Keratinocyte (primary cell): ENCODE measurements at regions not wholly inside any gene's neighbourhood (a gene's known extent, or its start where the extent isn't known, plus 50 kb on each side); places are given as distances from the start of the nearest gene placed in this dataset.

Experiments
- DNase-seq: peaks from one replicate; pipeline ENCODE4 v3.0.0-alpha.2; 2011; ENCODE audit warnings: low read depth, missing footprints, low spot score
- FAIRE-seq: peaks from 2 replicates; lab custom pipeline; 2011; peaks lifted over from hg19 to GRCh38; lab: Jason Lieb, UNC
- H2AFZ ChIP-seq: 2 replicates; pipeline ENCODE4 v1.6.0; 2012; ENCODE audit warnings: low read length, control low read depth, inconsistent platforms; ENCODE audit not compliant: control insufficient read depth
- H3K27ac ChIP-seq: 2 replicates; pipeline ENCODE4 v1.5.1; 2011; ENCODE audit warnings: low read length; ENCODE audit not compliant: control insufficient read depth, insufficient read depth
- H3K27me3 ChIP-seq: 3 replicates; pipeline ENCODE4 v1.6.0; 2011; ENCODE audit warnings: low read length; ENCODE audit not compliant: control insufficient read depth, insufficient read depth; ENCODE audit errors: extremely low read depth
- H3K36me3 ChIP-seq, 2 experiments: 2 replicates in 1 of 2; 3 replicates in 1 of 2; pipeline ENCODE4 v1.5.1; 2011; ENCODE audit warnings: low read length in 2 of 2, mild to moderate bottlenecking in 1 of 2; ENCODE audit not compliant: control insufficient read depth in 2 of 2, insufficient read depth in 2 of 2; ENCODE audit errors: extremely low read depth in 1 of 2
- H3K4me1 ChIP-seq: 3 replicates; pipeline ENCODE4 v1.5.1; 2011; ENCODE audit warnings: low read length; ENCODE audit not compliant: control insufficient read depth, insufficient read depth; ENCODE audit errors: extremely low read depth
- H3K4me2 ChIP-seq: 3 replicates; pipeline ENCODE4 v1.6.0; 2011; ENCODE audit warnings: low read depth, low read length; ENCODE audit not compliant: control insufficient read depth, insufficient read depth; ENCODE audit errors: extremely low read depth
- H3K4me3 ChIP-seq, 3 experiments: fragments of 200-600 bp in 1 of 3; sonication (generic) in 1 of 3; 2 replicates in 2 of 3; 3 replicates in 1 of 3; pipeline ENCODE4 v1.5.1; 2011 to 2016; ENCODE audit warnings: low read length in 3 of 3, mild to moderate bottlenecking in 3 of 3, control low read depth in 2 of 3, inconsistent platforms in 1 of 3, low read depth in 1 of 3, mixed read lengths in 1 of 3, mixed run types in 1 of 3, moderate library complexity in 1 of 3; ENCODE audit not compliant: control insufficient read depth in 2 of 3, insufficient read depth in 2 of 3; ENCODE audit errors: extremely low read depth in 1 of 3
- H3K79me2 ChIP-seq: 2 replicates; pipeline ENCODE4 v1.6.0; 2012; ENCODE audit warnings: low read length; ENCODE audit not compliant: control insufficient read depth, insufficient read depth
- H3K9ac ChIP-seq: 3 replicates; pipeline ENCODE4 v1.6.0; 2011; ENCODE audit warnings: low read length; ENCODE audit not compliant: control insufficient read depth, insufficient read depth; ENCODE audit errors: extremely low read depth
- H3K9me1 ChIP-seq: 3 replicates; pipeline ENCODE4 v1.6.0; 2011; ENCODE audit warnings: low read length; ENCODE audit not compliant: control insufficient read depth, insufficient read depth; ENCODE audit errors: extremely low read depth
- H3K9me3 ChIP-seq: 2 replicates; pipeline ENCODE4 v1.5.1; 2012; ENCODE audit warnings: low read depth, low read length; ENCODE audit not compliant: control insufficient read depth
- H4K20me1 ChIP-seq: 3 replicates; pipeline ENCODE4 v1.6.0; 2011; ENCODE audit warnings: low read length; ENCODE audit not compliant: control insufficient read depth, insufficient read depth; ENCODE audit errors: extremely low read depth
- EZH2 ChIP-seq: IDR thresholded peaks from one replicate; pipeline ENCODE4 v1.6.1; 2012; ENCODE audit warnings: inconsistent platforms, mild to moderate bottlenecking, low read length, moderate library complexity
- dilution Hi-C: fragments of 300-500 bp; cut with MboI; formaldehyde crosslinking; loops from one replicate; pipeline ENCODE4 v1.7.0; 2020; ENCODE audit warnings: low sequenced_read_pairs; ENCODE audit not compliant: extremely low pct_ligation_motif_present
- TF ChIP-seq, protein P1 (sequence below), 3 experiments: IDR thresholded peaks in 1 of 3; conservative IDR thresholded peaks in 1 of 3; optimal IDR thresholded peaks in 1 of 3; 2 replicates in 2 of 3; 3 replicates in 1 of 3; pipeline versions ENCODE3 to v1.5.1; 2011; ENCODE audit warnings: low read length in 3 of 3, mild to moderate bottlenecking in 3 of 3, moderate library complexity in 2 of 3, control low read depth in 1 of 3, inconsistent platforms in 1 of 3; ENCODE audit not compliant: insufficient read depth in 2 of 3; ENCODE audit errors: extremely low read depth in 1 of 3

DNA sequence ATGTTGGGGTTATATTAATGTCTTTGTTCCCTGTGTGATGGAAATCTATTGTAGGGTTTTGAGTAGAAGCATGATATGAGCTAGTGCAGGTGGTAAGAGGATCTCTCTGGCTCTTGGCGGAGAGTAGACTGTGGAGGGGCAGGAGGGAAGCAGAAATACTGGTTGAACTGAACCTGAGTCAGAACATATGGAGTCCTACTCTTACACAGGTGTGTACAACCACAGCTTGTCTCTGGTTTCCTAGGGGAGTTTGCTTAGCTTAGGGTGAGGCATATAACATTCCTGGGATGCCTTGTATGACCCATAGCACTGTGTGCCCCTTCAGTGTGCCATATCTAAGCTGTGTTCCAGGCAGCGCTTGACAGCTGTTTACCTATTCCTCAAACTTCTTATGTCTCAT lies 97.3 kb upstream of the GCFC2 start:
- H3K27me3 ChIP-seq = no peaks in the 10 kb centered on the region
- no peak for DNase-seq
- H3K9ac ChIP-seq = no peak overlapping the region
- no peak overlapping the region for H2AFZ ChIP-seq
- no peaks in the 10 kb centered on the region for H3K4me1 ChIP-seq
- H3K36me3 ChIP-seq = no peaks in the 10 kb centered on the region
- H3K79me2 ChIP-seq = no peaks in the 10 kb centered on the region
- dilution Hi-C loops = no loop called here
- FAIRE-seq = no peak
- no peak overlapping the region for H3K27ac ChIP-seq
- TF ChIP-seq, protein P1, sequence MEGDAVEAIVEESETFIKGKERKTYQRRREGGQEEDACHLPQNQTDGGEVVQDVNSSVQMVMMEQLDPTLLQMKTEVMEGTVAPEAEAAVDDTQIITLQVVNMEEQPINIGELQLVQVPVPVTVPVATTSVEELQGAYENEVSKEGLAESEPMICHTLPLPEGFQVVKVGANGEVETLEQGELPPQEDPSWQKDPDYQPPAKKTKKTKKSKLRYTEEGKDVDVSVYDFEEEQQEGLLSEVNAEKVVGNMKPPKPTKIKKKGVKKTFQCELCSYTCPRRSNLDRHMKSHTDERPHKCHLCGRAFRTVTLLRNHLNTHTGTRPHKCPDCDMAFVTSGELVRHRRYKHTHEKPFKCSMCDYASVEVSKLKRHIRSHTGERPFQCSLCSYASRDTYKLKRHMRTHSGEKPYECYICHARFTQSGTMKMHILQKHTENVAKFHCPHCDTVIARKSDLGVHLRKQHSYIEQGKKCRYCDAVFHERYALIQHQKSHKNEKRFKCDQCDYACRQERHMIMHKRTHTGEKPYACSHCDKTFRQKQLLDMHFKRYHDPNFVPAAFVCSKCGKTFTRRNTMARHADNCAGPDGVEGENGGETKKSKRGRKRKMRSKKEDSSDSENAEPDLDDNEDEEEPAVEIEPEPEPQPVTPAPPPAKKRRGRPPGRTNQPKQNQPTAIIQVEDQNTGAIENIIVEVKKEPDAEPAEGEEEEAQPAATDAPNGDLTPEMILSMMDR (optimal IDR thresholded peaks at IDR 0.05 in 1 of 3, IDR thresholded peaks at IDR 0.05 in 1 of 3, conservative IDR thresholded peaks at IDR 0.05 in 1 of 3; ENCODE audit: extremely low read depth in 1 of 3, insufficient read depth in 2 of 3, low read length in 3 of 3) = no peak
- no peak for TF ChIP-seq EZH2
- no peak overlapping the region for H3K4me3 ChIP-seq
- H4K20me1 ChIP-seq = no peaks in the 10 kb centered on the region
- H3K9me1 ChIP-seq = no peaks in the 10 kb centered on the region
- no peaks in the 10 kb centered on the region for H3K9me3 ChIP-seq
- no peak overlapping the region for H3K4me2 ChIP-seq

DNA sequence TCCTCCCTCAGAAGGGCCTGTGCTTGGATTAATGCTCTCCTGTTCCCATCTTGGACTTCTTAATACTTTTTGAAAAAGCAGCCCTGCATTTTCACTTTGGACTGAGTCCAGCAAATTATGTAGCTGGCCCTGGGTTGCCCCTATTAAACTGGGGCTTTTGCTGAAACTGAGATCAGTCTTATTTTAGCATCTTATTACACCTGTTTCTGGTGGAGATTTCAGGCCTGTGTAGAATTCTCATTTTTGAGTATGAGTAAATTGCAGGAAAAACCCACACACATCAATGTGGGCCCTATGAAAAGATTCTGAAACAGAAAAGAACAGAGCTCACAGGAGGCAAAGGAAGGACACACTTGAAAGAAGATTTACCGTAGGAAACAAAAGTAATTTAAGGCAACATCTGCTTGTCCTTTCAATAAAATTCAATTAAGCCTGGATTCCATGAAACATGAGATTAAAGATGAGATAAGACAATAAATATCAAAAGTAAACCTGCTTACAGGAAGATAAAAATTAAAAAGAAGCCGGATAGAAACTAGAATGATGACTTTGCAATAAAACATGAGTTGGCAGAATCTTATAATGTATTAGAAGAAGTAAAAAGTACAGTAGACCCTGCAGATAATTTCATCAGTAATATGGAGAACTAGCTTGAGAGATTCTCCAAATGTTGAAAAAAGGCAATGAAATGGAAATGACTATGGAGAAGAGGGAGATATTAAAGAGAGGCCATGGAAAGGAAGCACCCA lies 90.7 kb upstream of the GCFC2 start:
- Histone ChIP-seq H2AFZ (no peak overlapping the region), H3K4me2 (no peak overlapping the region), H3K4me1 (no peaks in the 10 kb centered on the region), H3K27ac (no peak overlapping the region), H3K9me1 (no peaks in the 10 kb centered on the region), H3K9me3 (no peaks in the 10 kb centered on the region), H3K36me3 (no peaks in the 10 kb centered on the region), H3K79me2 (no peaks in the 10 kb centered on the region), H4K20me1 (no peaks in the 10 kb centered on the region), H3K4me3 (no peak overlapping the region), H3K27me3 (no peaks in the 10 kb centered on the region), H3K9ac (no peak overlapping the region)
- no peak for TF ChIP-seq EZH2
- TF ChIP-seq, protein P1 (optimal IDR thresholded peaks at IDR 0.05 in 1 of 3, IDR thresholded peaks at IDR 0.05 in 1 of 3, conservative IDR thresholded peaks at IDR 0.05 in 1 of 3; ENCODE audit: extremely low read depth in 1 of 3, insufficient read depth in 2 of 3, low read length in 3 of 3) = no peak
- FAIRE-seq (no peak), DNase-seq (no peak)
- dilution Hi-C loops = no loop called here
